ENCODE measurements at regions not wholly inside any gene's neighbourhood (a gene's known extent, or its start where the extent isn't known, plus 50 kb on each side); places are given as distances from the start of the nearest gene placed in this dataset.
"Not testable (repeated sequence)": the region's sequence is repeated elsewhere in the genome, so short reads cannot be mapped to it uniquely, and the experiment has no call there.

DNA sequence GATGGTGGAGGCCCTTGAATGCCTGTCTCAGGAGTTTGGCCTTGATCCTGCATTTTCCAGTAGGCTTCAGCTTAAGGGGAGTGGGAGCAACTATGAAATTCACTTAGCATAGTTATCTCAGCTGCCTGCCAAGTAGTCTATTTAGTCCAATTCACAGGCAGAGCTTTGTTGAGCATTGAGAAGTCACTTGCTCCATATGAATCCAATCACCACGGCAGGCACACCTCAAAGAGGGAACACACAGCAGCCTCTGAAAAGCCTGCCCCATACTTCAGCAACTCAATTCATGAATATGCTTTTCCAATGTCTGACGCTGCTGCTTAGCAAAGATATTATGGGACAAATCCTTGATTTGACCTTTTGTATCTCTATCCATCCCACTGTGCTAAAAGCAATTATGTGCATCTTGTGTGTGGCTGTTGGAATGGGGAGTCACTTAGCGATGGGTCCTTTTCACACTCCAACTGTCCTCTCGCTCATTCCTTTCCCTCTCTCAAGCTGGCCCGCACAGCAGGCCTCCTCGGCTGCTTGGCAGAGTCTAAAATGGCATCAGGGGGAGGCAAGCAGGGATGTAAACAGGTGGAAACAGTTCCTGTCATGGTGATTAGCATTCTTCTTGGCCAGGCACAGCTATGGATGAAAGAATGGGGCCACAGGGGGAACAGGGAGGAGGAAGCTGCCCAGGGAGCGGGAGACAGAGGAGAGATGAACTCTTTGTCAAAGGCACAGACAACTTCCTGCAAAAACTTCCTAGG, 56.0 kb upstream of the LRPPRC start:
- no peak for DNase-seq (ENCODE audit: low spot score)
- no peak for FAIRE-seq

DNA sequence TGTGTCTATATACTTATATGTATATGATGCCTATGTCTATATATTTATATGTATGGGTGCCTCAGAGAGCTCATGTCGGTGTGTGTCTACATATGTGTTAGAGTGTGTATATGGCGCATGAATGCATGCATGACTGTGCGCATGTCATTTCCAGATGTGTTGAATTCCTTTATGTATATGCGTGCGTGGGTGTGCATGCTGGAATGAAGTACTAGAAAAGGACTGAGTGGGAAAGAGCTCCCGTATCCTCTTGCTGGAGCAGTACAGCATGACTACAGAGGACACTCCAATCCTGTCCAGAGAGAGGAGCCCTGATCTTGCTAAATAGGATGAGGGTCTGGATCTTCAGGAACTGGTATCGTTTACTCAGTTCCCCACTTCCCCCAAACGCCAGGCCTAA, 56.8 kb upstream of the LRPPRC start:
- no peak for DNase-seq (ENCODE audit: low spot score)
- no peak for FAIRE-seq

DNA sequence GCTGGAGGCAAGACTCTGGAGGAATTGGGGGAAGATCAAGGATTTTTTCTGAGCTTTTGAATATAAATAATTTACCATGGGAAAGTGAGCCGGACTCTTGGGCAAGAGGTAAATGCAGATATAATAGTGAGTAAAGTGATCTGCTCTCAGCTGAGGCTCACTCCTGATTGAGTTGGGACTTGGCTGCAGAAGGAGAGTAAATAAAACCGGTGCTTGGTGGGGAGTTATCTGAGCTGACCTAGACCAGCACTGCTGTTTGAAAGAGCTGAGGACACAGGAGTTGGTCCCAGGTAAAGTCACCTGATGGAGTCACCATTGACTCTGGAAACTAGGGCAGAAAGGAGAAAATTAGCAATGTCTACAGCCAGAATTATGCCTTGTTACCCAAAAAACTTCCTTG, 57.3 kb upstream of the LRPPRC start:
- FAIRE-seq (no peak), DNase-seq (ENCODE audit: low spot score) (no peak)

DNA sequence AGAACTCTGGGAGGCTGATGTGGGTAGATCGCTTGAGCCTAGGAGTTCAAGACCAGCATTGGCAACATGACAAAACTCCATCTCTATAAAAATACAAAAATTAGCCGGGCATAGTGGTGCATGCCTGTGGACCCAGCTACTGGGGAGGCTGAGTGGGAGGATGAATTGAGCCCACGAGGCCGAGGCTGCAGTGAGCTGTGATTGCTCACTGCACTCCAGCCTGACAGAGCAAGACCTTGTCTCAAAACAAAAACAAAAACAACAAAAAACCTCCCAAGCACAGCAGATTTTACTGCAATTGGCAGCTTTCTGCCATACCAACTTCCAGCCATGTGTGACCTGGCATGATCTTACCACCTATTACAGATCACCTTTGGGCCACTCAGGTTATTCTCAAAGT, 57.7 kb upstream of the LRPPRC start:
- DNase-seq (ENCODE audit: low spot score) = no peak
- no peak for FAIRE-seq

DNA sequence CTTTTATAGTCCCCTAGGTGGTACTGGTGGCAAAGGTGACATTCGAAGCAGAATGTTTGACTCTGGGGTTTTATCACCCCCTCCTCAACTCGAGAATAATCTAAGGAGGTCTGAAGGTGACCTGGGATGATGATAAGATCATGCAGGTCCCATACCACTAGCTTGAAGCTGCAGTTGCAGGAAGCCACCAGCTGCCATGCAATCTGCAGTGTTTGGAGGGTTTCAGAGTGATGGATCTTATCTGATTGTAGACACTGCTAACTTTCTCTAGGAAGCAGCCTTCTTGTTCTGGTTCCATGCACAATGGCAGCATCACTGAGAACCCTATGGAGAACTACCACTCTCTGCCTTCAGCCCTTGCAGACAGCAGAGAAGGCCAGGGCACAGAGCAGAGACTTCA, 59.4 kb upstream of the LRPPRC start:
- no peak for DNase-seq (ENCODE audit: low spot score)
- no peak for FAIRE-seq

DNA sequence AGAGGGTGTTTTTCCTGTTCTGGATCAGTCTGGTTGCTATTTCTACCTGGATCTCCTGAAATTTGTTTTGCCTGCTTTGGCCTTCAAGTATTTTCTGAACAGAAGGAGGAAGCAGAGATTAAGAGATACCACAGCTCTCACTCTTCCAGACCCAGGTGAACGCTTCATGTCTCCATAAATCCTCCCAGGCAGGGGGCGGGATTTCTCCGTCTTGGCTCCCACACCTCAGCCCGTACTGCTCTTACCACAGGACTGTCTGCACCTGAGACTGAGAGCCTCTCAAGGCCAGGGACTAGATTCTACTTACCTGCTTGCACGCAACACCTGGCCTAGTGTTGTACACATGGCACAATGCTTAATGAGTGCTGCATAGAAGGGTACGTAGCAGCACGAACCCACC, 59.9 kb upstream of the LRPPRC start:
- FAIRE-seq = no peak
- no peak for DNase-seq (ENCODE audit: low spot score)

DNA sequence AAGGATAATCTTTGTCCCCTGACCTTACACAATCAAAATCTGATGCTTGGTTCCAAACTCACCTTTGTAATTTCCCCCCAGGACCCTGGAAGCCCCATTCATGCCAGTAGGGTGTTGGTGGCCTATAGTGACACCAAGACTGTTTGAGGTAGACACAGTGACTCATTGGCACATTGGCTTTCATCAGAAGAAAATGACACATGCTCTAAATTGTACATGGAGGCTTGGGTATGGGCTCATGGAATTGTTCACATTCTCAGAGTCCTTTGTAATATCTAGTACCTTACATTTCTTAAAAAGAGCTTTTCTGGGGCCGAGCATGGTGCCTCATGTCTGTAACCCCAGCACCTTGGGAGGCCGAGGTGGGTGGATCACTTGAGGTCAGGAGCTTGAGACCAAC, 61.2 kb upstream of the LRPPRC start:
- FAIRE-seq = no peak
- DNase-seq (ENCODE audit: low spot score) = no peak

DNA sequence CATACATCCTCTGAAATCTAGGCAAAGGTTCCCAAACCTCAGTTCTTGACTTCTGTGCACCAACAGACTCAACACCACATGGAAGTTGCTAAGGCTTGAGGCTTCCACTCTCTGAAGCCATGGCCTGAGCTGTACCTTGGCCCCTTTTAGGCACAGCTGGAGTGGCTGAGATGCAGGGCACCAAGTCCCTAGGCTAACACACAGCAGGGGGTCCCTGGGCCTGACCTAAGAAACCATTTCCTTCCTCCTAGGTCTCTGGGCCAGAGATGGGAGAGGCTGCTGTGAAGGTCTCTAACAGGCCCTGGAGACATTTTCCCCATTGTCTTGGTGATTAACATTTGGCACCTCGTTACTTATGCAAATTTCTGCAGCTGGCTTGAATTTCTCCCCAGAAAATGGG, 64.5 kb upstream of the LRPPRC start:
- not testable (repeated sequence) for DNase-seq (ENCODE audit: low spot score); FAIRE-seq

DNA sequence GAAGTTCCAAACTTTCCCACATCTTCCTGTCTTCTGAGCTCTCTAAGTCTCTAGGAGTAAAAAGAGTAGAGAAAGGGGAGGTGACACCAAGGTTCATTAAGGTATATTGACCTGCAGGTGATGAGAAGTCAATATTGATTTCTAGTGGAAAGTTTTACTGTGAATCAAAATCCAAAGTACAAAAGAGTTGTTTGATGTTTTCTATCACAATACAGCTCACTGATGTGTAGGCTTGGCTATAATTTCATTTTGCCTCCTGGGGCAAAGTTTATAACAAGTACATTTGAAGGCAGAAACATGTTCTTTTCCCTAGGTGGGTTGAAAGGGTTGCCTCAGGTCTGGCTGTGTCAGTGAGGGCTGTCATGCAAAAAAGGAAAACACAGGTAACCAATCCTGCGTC, 65.2 kb upstream of the LRPPRC start:
- DNase-seq (ENCODE audit: low spot score) = no peak
- FAIRE-seq = no peak

DNA sequence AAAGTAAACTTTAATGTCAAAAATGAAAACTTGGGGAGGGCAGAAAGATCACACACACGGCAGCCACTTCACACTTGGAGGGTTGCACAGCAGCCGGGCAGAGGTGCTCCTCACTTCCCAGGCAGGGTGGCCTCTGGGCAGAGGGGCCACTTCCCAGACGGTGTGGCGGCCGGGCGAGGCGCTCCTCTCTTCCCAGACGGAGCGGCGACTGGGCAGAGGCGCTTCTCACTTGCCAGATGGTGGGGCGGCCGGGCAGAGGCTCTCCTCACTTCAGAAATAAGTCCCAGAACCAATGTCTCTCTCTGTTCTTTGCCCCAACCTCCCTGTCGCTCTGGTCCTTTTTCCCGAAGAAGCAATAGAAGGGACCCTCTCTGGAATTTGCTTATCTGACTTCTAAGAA, 65.7 kb upstream of the LRPPRC start:
- no peak for FAIRE-seq
- no peak for DNase-seq (ENCODE audit: low spot score)

DNA sequence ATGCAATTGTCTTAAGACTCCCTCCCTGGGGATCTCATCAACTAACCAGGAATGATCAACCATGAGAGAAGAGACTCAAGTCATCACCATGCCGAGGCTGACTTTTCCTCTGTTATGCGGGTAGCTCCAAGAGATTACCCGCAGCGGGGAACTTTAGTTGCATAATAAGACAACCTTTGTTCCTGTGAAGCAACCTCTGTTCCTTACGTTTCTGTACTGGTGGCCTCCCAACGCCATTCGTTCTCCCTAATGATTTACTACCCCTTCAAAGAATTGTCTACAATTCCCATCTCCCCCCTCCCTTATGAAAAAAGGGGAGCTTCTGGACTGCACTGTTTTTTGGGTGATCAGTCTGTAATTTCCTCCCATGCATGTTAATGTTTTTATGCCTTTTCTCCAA, 66.1 kb upstream of the LRPPRC start:
- FAIRE-seq (no peak), DNase-seq (ENCODE audit: low spot score) (no peak)

DNA sequence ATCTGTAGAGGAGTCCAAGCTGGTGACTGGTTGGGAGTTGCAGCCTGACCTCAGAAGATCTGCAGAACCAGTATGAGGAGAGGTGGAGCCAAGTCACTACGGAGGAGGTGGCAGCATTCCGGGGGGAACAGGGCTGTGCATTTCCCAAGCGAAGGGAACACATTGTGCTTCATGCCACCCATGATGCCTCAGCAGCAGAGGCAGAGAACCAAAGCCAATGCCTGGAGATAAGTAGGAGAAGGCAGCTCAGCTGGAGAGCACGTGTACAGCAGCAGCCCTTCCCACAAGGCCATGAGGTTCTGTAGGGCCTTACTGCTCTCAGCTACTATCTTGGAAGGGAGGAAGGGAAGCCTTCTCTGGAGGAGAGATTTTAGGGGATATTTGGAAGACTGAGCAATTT, 67.2 kb upstream of the LRPPRC start:
- DNase-seq (ENCODE audit: low spot score) (no peak), FAIRE-seq (no peak)

DNA sequence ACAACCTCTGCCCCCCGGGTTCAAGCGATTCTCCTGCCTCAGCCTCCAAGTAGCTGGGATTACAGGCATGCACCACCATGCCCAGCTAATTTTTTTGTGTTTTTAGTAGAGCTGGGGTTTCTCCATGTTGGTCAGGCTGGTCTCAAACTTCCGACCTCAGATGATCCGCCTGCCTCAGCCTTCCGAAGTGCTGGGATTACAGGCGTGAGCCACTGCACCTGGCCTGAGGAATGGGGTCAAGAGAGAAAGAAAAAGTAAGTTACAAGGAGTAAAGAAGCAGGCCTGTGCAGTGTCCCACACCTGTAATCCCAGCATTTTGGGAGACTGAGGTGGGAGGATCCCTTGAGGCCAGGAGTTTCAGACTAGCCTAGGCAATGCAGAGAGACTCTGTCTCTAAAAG, 68.5 kb upstream of the LRPPRC start:
- DNase-seq (ENCODE audit: low spot score); FAIRE-seq: not testable (repeated sequence)

DNA sequence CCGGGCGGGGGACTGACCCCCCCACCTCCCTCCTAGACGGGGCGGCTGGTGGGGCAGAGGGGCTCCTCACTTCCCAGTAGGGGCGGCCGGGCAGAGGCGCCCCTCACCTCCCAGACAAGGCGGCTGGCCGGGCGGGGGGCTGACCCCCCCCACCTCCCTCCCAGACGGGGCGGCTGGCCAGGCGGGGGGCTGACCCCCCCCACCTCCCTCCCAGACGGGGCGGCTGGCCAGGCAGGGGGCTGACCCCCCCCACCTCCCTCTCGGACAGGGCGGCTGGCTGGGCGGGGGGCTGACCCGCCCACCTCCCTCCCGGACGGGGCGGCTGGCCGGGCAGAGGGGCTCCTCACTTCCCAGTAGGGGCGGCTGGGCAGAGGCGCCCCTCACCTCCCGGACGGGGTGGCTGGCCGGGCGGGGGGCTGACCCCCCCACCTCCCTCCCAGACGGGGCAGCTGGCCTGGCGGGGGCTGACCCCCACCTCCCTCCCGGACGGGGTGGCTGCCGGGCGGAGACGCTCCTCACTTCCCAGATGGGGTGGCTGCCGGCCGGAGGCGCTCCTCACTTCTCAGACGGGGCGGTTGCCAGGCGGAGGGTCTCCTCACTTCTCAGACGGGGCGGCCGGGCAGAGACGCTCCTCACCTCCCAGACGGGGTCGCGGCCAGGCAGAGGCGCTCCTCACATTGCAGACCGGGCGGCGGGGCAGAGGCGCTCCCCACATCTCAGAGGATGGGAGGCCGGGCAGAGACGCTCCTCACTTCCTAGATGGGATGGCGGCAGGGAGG, 71.4 kb upstream of the LRPPRC start:
- not testable (repeated sequence) for FAIRE-seq

DNA sequence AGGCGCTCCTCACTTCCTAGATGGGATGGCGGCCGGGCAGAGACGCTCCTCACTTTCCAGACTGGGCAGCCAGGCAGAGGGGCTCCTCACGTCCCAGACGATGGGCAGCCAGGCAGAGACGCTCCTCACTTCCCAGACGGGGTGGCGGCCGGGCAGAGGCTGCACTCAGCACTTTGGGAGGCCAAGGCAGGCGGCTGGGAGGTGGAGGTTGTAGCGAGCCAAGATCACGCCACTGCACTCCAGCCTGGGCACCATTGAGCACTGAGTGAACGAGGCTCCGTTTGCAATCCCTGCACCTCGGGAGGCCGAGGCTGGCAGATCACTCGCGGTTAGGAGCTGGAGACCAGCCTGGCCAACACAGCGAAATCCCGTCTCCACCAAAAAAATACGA, 72.0 kb upstream of the LRPPRC start:
- FAIRE-seq; DNase-seq (ENCODE audit: low spot score): not testable (repeated sequence)

More for the DNA sequence above, 71.4 kb upstream of the LRPPRC start:
- DNase-seq (ENCODE audit: low spot score) = not testable (repeated sequence)

DNA sequence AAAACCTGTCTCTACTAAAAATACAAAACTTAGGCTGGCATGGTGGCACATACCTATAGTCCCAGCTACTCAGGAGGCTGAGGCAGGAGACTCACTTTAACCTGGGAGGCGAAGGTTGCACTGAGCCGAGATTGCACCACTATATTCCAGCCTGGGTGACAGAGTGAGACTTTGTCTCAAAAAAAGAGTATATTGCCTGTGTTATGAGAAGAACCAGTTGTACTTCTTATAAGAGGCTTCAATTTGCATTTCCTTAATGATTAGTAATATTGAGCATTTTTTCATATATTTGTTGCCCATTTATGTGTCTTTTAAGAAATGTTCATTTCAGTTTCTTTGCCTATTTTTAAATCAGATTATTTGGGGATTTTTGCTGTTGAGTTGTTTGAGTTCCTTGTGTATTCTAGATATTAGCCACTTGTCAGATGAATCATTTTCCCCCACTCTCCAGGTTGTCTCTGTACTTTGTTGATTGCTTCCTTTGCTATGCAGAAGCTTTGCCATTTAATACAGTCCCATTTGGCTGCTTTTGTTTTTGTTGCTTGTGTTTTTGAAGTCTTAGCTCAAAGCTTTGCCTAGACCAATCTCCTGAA, 75.8 kb upstream of the LRPPRC start:
- FAIRE-seq (no peak), DNase-seq (ENCODE audit: low spot score) (no peak)

DNA sequence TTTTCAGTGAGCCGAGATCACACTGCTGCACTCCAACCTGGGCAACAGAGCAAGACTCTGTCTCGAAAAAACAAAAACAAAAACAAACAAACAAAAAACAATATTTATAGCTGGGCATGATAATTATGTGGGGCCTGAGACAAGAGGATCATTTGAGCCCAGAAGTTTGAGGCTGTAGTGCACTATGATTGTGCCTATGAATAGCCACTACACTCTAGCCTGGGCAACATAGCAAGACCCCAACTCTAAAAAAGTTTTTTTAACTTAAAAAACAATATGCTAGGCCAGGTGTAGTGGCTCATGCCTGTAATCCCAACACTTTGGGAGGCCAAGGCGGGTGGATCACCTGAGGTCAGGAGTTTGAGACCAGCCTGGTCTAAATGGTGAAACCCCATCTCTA, 77.9 kb upstream of the LRPPRC start:
- not testable (repeated sequence) for DNase-seq (ENCODE audit: low spot score); FAIRE-seq

DNA sequence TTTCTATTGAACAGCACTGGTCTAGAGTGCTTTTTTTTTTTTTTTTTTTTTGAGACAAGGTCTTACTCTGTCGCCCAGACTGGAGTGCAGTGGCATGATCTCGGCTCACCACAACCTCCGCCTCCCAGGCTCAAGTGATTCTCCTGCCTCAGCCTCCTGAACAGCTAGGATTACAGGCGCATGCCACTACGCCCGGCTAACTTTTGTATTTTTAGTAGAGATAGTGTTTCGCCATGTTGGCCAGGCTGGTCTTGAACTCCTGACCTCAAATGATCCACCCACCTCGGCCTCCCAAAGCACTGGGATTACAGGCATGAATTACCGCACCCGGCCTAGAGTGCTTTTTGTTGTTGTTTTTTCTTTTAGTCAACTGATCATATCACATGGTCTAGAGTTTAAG, 79.0 kb upstream of the LRPPRC start:
- FAIRE-seq; DNase-seq (ENCODE audit: low spot score): not testable (repeated sequence)

DNA sequence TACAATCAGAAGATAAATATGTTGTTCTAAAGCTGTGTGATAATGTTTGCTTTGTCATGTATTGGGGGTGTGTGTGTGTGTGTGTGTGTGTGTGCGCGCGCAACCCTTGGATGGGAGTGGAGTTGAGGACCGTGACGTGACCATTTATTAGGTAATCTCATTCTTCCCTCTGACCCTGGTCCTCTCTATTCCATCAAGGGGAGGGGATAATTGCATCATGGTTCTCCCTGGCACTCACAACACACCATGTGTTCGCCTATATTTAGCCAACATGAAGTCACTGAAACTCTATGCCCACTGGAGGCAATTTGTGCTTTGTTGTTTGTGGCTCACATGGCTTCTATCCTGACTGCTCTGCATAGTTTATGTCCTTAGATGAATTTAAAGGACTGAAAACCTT, 79.8 kb upstream of the LRPPRC start:
- FAIRE-seq = no peak
- DNase-seq (ENCODE audit: low spot score) = no peak

DNA sequence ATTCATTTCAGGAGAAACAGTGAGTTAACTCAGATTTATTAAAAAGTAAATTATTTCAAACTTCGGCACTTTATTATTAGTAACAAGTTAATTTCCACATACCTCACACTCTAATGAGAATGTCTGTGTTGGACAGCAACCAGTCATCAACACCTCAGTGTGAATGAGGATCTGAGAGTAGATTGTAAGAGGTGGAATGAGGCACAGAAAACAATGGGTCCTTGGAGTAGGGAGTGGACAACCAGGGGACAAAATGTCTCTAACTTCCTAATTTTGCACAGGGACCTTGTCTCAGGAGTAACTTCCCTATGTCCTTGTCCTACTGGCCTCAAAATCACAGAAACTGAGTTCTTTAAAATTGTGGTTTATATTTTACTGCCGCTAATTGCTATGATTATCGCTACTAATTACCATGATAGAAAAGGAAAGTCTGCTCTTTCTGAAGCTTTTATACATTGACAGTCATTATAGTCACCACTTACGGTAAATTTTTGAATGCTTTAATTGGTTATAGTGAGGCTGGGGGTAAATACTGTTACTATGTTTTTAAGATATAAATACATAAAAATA, 82.2 kb upstream of the LRPPRC start:
- DNase-seq (ENCODE audit: low spot score) (no peak), FAIRE-seq (no peak)

DNA sequence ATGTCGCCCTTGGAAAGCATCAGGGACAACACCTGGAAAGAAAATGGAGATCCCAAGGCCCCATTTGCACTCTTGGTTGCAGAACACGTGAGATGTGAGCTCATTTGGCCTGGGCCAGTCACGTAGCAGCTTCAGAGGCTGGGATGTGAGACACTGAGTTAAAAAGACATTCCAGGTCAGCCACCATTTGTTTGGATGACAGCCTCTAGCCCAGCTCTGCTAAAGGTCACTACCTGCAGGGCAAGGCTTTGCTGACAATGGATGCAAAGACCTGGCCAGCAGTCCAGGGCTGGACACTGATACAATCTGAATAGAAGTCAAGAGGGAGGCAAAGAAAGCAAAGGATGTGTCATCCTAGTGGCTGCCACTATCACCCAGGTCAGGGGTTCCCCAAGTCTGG, 83.9 kb upstream of the LRPPRC start:
- FAIRE-seq (no peak), DNase-seq (ENCODE audit: low spot score) (no peak)

DNA sequence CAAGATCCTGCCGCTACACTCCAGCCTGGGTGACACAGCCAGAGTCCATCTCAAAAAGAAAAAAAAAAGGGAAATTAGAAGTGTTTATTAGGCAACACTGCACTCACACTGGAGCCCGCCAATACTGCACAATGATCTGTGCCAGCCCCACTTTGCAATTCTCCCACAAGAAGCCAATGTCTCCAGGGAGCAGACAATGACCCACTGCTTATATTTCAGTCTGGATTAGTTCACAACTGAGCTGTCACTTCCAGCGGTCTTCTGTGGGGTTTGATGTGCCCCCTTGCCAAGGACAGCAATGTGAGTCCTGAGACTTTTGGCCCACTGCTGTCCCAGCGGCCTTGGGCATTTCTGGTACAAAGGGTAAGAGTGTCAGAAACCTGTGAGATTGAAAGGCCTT, 85.6 kb upstream of the PPM1B start:
- no peak for FAIRE-seq
- DNase-seq (ENCODE audit: low spot score) = no peak

Measured in RCC 7860 (cell line).